ENCODE measurements at regions not wholly inside any gene's neighbourhood (a gene's known extent, or its start where the extent isn't known, plus 50 kb on each side); places are given as distances from the start of the nearest gene placed in this dataset.

DNA sequence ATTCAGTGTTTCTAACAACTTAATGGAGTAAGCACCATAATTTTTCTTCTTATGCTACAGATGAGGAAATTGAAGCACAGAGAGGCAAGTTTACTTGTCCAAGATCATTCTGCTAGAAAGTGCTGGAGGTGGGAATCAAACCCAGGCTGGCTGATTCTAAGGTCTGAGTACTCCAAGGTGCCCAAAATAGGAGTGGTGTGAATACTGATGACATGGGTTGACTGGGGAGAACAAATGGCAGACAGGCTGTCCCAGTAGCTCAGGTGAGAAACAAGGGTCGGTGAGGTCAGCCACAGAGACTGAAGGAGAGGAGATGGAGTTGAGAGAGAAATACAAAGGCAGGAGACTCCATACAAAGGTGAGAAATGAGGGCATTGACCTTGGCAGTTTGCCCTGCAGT, 144.5 kb upstream of the EGFLAM start:
- no peaks in the 10 kb centered on the region for H3K27me3 ChIP-seq
- no peak overlapping the region for H3K4me3 ChIP-seq (ENCODE audit: low read depth, low read length)
- TF ChIP-seq, protein P1, sequence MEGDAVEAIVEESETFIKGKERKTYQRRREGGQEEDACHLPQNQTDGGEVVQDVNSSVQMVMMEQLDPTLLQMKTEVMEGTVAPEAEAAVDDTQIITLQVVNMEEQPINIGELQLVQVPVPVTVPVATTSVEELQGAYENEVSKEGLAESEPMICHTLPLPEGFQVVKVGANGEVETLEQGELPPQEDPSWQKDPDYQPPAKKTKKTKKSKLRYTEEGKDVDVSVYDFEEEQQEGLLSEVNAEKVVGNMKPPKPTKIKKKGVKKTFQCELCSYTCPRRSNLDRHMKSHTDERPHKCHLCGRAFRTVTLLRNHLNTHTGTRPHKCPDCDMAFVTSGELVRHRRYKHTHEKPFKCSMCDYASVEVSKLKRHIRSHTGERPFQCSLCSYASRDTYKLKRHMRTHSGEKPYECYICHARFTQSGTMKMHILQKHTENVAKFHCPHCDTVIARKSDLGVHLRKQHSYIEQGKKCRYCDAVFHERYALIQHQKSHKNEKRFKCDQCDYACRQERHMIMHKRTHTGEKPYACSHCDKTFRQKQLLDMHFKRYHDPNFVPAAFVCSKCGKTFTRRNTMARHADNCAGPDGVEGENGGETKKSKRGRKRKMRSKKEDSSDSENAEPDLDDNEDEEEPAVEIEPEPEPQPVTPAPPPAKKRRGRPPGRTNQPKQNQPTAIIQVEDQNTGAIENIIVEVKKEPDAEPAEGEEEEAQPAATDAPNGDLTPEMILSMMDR (IDR thresholded peaks at IDR 0.05; ENCODE audit: low read depth, low read length): no peak
- H3K9me3 ChIP-seq: no peaks in the 10 kb centered on the region
- no peak for DNase-seq
- peaks cover 7% of the 10 kb centered on the region for H3K4me1 ChIP-seq
- no peaks in the 10 kb centered on the region for H3K36me3 ChIP-seq

DNA sequence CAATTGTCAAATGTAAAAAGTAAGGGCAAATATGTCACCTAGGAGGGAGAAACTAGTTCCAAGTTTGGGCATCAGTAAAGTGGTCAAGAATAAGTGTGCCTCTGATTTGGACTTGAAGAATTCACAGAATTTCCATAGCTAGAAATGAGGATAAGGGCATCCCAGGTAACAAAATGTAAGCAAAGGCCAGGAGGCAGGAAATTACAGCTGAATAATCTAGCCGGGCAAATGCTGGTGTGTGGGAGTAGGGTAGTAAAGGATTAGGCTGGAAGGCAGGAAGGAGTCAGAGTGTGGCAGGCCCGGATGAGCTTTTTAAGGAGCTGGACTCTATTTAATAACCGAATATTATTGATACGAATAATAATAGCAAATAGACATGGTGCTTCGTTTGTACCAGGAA, 144.9 kb upstream of the EGFLAM start:
- no peak for DNase-seq
- TF ChIP-seq, protein P1 (IDR thresholded peaks at IDR 0.05; ENCODE audit: low read depth, low read length): no peak
- H3K4me1 ChIP-seq: peaks cover 7% of the 10 kb centered on the region

DNA sequence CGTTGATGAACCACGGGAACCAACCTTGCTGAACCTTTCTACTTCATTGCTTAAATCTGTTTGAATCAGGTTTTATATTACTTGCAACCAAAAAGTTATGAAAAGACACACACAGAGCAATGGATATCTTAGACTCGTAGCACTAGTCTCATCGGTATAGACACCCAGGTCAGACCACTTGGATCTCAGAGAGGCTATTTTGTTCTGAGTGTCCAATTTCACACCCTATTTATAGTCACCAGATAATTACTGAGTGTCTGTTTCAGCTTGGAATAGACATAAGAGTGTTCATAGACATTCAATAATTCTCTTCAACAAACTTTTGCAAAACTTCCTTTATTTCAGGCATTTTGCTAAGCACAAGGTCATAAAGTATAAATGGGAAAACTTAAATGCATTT, 145.4 kb upstream of the EGFLAM start:
- no peaks in the 10 kb centered on the region for H3K27me3 ChIP-seq
- TF ChIP-seq, protein P1 (IDR thresholded peaks at IDR 0.05; ENCODE audit: low read depth, low read length): no peak
- H3K4me1 ChIP-seq: peaks cover 7% of the 10 kb centered on the region
- H3K9me3 ChIP-seq: no peaks in the 10 kb centered on the region
- DNase-seq: no peak
- no peak overlapping the region for H3K4me3 ChIP-seq (ENCODE audit: low read depth, low read length)
- H3K36me3 ChIP-seq: no peaks in the 10 kb centered on the region

More for the DNA sequence above, 144.9 kb upstream of the EGFLAM start:
- no peak overlapping the region for H3K4me3 ChIP-seq (ENCODE audit: low read depth, low read length)
- no peaks in the 10 kb centered on the region for H3K9me3 ChIP-seq
- no peaks in the 10 kb centered on the region for H3K27me3 ChIP-seq
- H3K36me3 ChIP-seq: no peaks in the 10 kb centered on the region

DNA sequence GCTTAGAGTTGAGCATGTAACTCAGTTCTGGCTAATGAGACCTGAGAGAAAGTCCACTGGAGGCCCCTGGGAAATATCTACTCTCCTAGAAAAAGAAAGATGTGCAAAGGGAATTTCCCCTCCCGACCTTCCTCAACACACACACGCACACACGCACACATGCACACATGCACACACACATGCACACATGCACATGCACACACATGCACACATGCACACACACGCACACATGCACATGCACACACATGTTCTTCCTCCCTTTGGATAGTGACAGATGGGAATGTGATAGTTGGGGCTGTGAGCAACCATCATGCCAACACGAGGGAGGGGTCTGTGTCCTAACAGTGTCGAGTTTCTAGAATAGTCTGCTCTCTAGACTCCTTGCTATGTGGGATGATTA, 148.2 kb upstream of the EGFLAM start:
- H3K36me3 ChIP-seq: no peaks in the 10 kb centered on the region
- H3K4me1 ChIP-seq: peaks cover under 1% of the 10 kb centered on the region; the same call in 1 of the 2 replicates
- no peaks in the 10 kb centered on the region for H3K27me3 ChIP-seq
- no peak for DNase-seq
- H3K9me3 ChIP-seq: no peaks in the 10 kb centered on the region
- TF ChIP-seq, protein P1 (IDR thresholded peaks at IDR 0.05; ENCODE audit: low read depth, low read length): no peak
- H3K4me3 ChIP-seq (ENCODE audit: low read depth, low read length): no peak overlapping the region

DNA sequence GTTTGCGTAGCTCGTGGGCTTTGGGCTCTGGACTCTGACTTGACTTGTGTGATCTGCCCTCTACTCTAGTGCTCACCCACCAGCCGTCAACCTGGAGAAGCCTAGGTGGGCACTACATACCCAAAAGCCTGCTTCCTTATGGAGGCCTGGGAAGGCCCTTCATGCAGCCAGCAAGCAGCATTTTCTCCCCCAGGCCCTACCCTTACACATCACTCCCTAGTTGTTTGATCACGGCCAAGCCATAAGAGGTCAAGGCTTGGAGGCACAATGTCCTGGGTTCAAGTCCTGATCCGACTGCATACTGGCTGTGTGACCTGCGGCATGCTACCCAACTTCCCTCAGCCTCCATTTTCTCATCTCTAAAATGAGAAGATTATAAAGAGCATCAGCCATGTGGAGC, 151.3 kb upstream of the EGFLAM start:
- Histone ChIP-seq H3K9me3 (no peaks in the 10 kb centered on the region), H3K27me3 (no peaks in the 10 kb centered on the region), H3K4me3 (ENCODE audit: low read depth, low read length) (no peak overlapping the region), H3K4me1 (no peaks in the 10 kb centered on the region), H3K36me3 (no peaks in the 10 kb centered on the region)
- DNase-seq: no peak
- TF ChIP-seq, protein P1 (IDR thresholded peaks at IDR 0.05; ENCODE audit: low read depth, low read length): no peak

DNA sequence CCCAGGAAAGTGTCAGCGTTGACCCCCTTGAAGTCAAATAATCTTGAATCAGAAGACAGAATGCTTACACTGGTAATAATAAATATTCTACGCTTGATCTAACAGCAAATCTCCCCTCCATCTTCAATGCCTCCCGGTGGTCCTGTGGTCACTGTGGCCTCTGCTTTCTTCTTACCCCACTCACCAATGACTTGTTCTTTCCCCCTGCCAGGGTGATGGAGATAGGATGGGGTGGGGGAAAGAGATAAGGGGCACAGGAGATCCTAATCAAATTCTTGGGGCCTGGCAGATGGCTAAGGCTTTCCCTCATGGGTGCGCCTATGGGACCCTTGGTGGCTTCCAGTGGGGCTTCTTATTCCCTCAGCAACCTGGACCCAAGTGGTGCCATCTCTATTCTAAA, 152.6 kb upstream of the EGFLAM start:
- Histone ChIP-seq H3K27me3 (no peaks in the 10 kb centered on the region), H3K36me3 (no peaks in the 10 kb centered on the region), H3K9me3 (no peaks in the 10 kb centered on the region), H3K4me3 (ENCODE audit: low read depth, low read length) (no peak overlapping the region), H3K4me1 (no peaks in the 10 kb centered on the region)
- no peak for DNase-seq
- TF ChIP-seq, protein P1 (IDR thresholded peaks at IDR 0.05; ENCODE audit: low read depth, low read length): no peak
